Caco-2 (cell line): ENCODE measurements at regions not wholly inside any gene's neighbourhood (a gene's known extent, or its start where the extent isn't known, plus 50 kb on each side); places are given as distances from the start of the nearest gene placed in this dataset.

ENCODE experiments used
- BruUV-seq: library from RNA; stranded (reverse); fragments of 400-500 nt; replicated peaks from 2 replicates; lab custom pipeline; 2021; lab: Mats Ljungman, UMichigan
- CTCF ChIA-PET: fragments of 300-600 bp; sonication (Branson Sonifier 250); formaldehyde crosslinking; loops from one replicate; lab custom pipeline; 2022; ENCODE audit warnings: antibody characterized with exemption; lab: Charles Lee
- POLR2A ChIA-PET: fragments of 300-600 bp; sonication (Branson Sonifier 250); formaldehyde crosslinking; loops from one replicate; lab custom pipeline; 2022; ENCODE audit warnings: antibody characterized with exemption; lab: Charles Lee
- DNase-seq, 2 experiments: peaks; one replicate each; pipeline versions ENCODE4 v3.0.0 to v3.0.0-alpha.2; 2020 to 2022
- H3K27me3 ChIP-seq: replicated peaks from 2 replicates; pipeline ENCODE4 v1.6.0; 2011; ENCODE audit warnings: low read length; ENCODE audit not compliant: control insufficient read depth, insufficient read depth
- H3K36me3 ChIP-seq: 2 replicates; pipeline ENCODE4 v1.5.1; 2011; ENCODE audit warnings: low read length; ENCODE audit not compliant: control insufficient read depth, insufficient read depth
- H3K4me1 ChIP-seq: fragments of 250-450 bp; sonication (Bioruptor Pico); 2 replicates; pipeline ENCODE4 v1.5.1; 2020; ENCODE audit warnings: mild to moderate bottlenecking
- H3K4me3 ChIP-seq: 2 replicates; pipeline ENCODE4 v1.5.1; 2011; ENCODE audit warnings: low read depth, mild to moderate bottlenecking, control low read depth, low read length
- H3K9me3 ChIP-seq: fragments of 250-450 bp; sonication (Bioruptor Pico); 2 replicates; pipeline ENCODE4 v1.5.1; 2020; ENCODE audit warnings: mild to moderate bottlenecking, moderate library complexity
- H3K27ac Mint-ChIP-seq: one replicate; pipeline ENCODE4 v1.8.0; 2022; ENCODE audit warnings: mixed read lengths; ENCODE audit not compliant: unreplicated experiment
- H3K27me3 Mint-ChIP-seq: one replicate; pipeline ENCODE4 v1.8.0; 2022; ENCODE audit warnings: mixed read lengths; ENCODE audit not compliant: insufficient read depth, unreplicated experiment
- H3K36me3 Mint-ChIP-seq: one replicate; pipeline ENCODE4 v1.8.0; 2022; ENCODE audit warnings: mild to moderate bottlenecking, mixed read lengths; ENCODE audit not compliant: insufficient read depth, unreplicated experiment
- H3K4me1 Mint-ChIP-seq: one replicate; pipeline ENCODE4 v1.8.0; 2022; ENCODE audit warnings: low read depth, mixed read lengths; ENCODE audit not compliant: unreplicated experiment
- H3K4me3 Mint-ChIP-seq: one replicate; pipeline ENCODE4 v1.8.0; 2022; ENCODE audit warnings: mild to moderate bottlenecking, moderate library complexity, mixed read lengths; ENCODE audit not compliant: unreplicated experiment
- H3K9me3 Mint-ChIP-seq: one replicate; pipeline ENCODE4 v1.8.0; 2022; ENCODE audit warnings: mixed read lengths; ENCODE audit not compliant: unreplicated experiment
- CTCF ChIP-seq, 2 experiments: fragments of 200-600 bp in 1 of 2; IDR thresholded peaks; 1 replicate in 1 of 2; 2 replicates in 1 of 2; pipeline versions ENCODE4 v1.5.1 to v1.8.0; 2011 to 2022; ENCODE audit warnings: antibody characterized with exemption in 1 of 2, control low read depth in 1 of 2, inconsistent platforms in 1 of 2, low read depth in 1 of 2, low read length in 1 of 2, mild to moderate bottlenecking in 1 of 2, moderate library complexity in 1 of 2; ENCODE audit not compliant: insufficient read depth in 1 of 2, severe bottlenecking in 1 of 2, unreplicated experiment in 1 of 2
- intact Hi-C: fragments of 100-400 bp; cut with micrococcal nuclease; formaldehyde crosslinking; loops from one replicate; pipeline ENCODE4 v1.10.0; 2022; ENCODE audit not compliant: unreplicated experiment

- Mint-ChIP-seq H3K4me3 (no peak overlapping the region), H3K36me3 (no peaks in the 10 kb centered on the region), H3K9me3 (no peaks in the 10 kb centered on the region), H3K4me1 (peaks cover 11% of the 10 kb centered on the region), H3K27me3 (peaks cover 10% of the 10 kb centered on the region), H3K27ac (no peak overlapping the region)
- no peaks in the 10 kb centered on the region for H3K36me3 ChIP-seq
- ChIA-PET POLR2A (no interaction called here), CTCF (no interaction called here)
- no peak for TF ChIP-seq CTCF (IDR thresholded peaks at IDR 0.05; ENCODE audit: insufficient read depth in 1 of 2, low read depth in 1 of 2, low read length in 1 of 2, severe bottlenecking in 1 of 2, unreplicated experiment in 1 of 2)
- DNase-seq, result no peak
- intact Hi-C loops, result no loop called here
- no peaks in the 10 kb centered on the region for H3K9me3 ChIP-seq
- H3K4me3 ChIP-seq, result no peak overlapping the region
- BruUV-seq, result no TSS peak
- H3K4me1 ChIP-seq, result peaks cover 5% of the 10 kb centered on the region
- no peaks in the 10 kb centered on the region for H3K27me3 ChIP-seq
Observed at GRCh38 chr5:158486566-158486965, 613.1 kb downstream of the EBF1 start.

GRCh38 chr5:158485604-158486081, 614.1 kb downstream of the EBF1 start:
- Mint-ChIP-seq H3K4me1 (peaks cover 11% of the 10 kb centered on the region), H3K36me3 (no peaks in the 10 kb centered on the region), H3K9me3 (no peaks in the 10 kb centered on the region), H3K4me3 (no peak overlapping the region), H3K27me3 (peaks cover 10% of the 10 kb centered on the region), H3K27ac (no peak overlapping the region)
- TF ChIP-seq CTCF (IDR thresholded peaks at IDR 0.05; ENCODE audit: insufficient read depth in 1 of 2, low read depth in 1 of 2, low read length in 1 of 2, severe bottlenecking in 1 of 2, unreplicated experiment in 1 of 2), result no peak
- ChIA-PET POLR2A (no interaction called here), CTCF (no interaction called here)
- no peaks in the 10 kb centered on the region for H3K9me3 ChIP-seq
- intact Hi-C loops, result no loop called here
- no peaks in the 10 kb centered on the region for H3K27me3 ChIP-seq
- H3K4me1 ChIP-seq, result peaks cover 5% of the 10 kb centered on the region
- H3K36me3 ChIP-seq, result no peaks in the 10 kb centered on the region
- no TSS peak for BruUV-seq
- no peak for DNase-seq
- H3K4me3 ChIP-seq, result no peak overlapping the region

DNA sequence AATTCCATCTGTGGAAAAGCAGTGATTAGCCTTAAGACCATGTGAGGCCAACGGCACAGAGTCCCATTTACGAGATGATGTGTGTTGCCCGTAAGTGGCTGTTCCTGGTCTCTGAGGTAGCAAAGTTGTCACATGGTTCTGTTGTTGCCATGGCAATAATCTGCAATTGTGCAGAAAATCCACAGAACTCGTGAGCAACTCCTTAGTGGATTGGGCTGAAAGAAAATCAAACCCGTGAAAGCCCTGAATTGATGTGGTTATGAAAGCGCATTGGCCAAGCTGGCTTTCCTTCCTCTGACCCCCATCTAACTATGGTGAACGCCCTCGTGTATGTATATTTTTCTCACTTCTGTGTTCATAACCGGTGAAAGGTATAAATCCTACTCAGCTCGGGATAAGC, 614.7 kb downstream of the EBF1 start:
- H3K36me3 Mint-ChIP-seq, result no peaks in the 10 kb centered on the region
- Histone ChIP-seq H3K4me1 (peaks cover 5% of the 10 kb centered on the region), H3K27me3 (no peaks in the 10 kb centered on the region), H3K36me3 (no peaks in the 10 kb centered on the region), H3K9me3 (no peaks in the 10 kb centered on the region), H3K4me3 (no peak overlapping the region)
- CTCF ChIA-PET, result no interaction called here
- H3K27ac Mint-ChIP-seq, result no peak overlapping the region
- DNase-seq, result no peak
- peaks cover 11% of the 10 kb centered on the region for H3K4me1 Mint-ChIP-seq
- peaks cover 10% of the 10 kb centered on the region for H3K27me3 Mint-ChIP-seq
- no peak overlapping the region for H3K4me3 Mint-ChIP-seq
- intact Hi-C loops, result no loop called here
- no peaks in the 10 kb centered on the region for H3K9me3 Mint-ChIP-seq
- no TSS peak for BruUV-seq
- TF ChIP-seq CTCF (IDR thresholded peaks at IDR 0.05; ENCODE audit: insufficient read depth in 1 of 2, low read depth in 1 of 2, low read length in 1 of 2, severe bottlenecking in 1 of 2, unreplicated experiment in 1 of 2), result no peak
- POLR2A ChIA-PET, result no interaction called here
